Tibial artery (tissue), 4 donors: ENCODE measurements at regions not wholly inside any gene's neighbourhood (a gene's known extent, or its start where the extent isn't known, plus 50 kb on each side); places are given as distances from the start of the nearest gene placed in this dataset.

Source experiments
- DNase-seq, 2 donors: peaks; one replicate each; pipeline ENCODE4 v3.0.0-alpha.2; 2019
- H3K27ac ChIP-seq, 2 donors: fragments of 200-600 bp; sonication (generic) in 1 of 2; 1 replicate in 1 of 2; 2 replicates in 1 of 2; pipeline ENCODE4 v1.5.1; 2018 to 2019; ENCODE audit warnings: mild to moderate bottlenecking in 1 of 2
- H3K27me3 ChIP-seq, 2 donors: fragments of 200-600 bp; sonication (generic) in 1 of 2; one replicate each; pipeline versions ENCODE4 v1.5.1 to v1.6.0; 2016 to 2019
- H3K36me3 ChIP-seq, 3 donors: fragments of 200-600 bp; sonication (generic) in 2 of 3; one replicate each; pipeline ENCODE4 v1.5.1; 2016 to 2019; ENCODE audit warnings: mild to moderate bottlenecking in 2 of 3
- H3K4me1 ChIP-seq, 4 donors: fragments of 200-600 bp; sonication (generic) in 2 of 4; 1 replicate in 3 of 4; 2 replicates in 1 of 4; pipeline ENCODE4 v1.5.1; 2016 to 2019
- H3K4me3 ChIP-seq, 2 donors: fragments of 200-600 bp; sonication (generic) in 1 of 2; 1 replicate in 1 of 2; 2 replicates in 1 of 2; pipeline ENCODE4 v1.5.1; 2018 to 2019; ENCODE audit warnings: mild to moderate bottlenecking in 2 of 2
- H3K9me3 ChIP-seq, 3 donors: fragments of 200-600 bp; sonication (generic) in 1 of 3; one replicate each; pipeline ENCODE4 v1.5.1; 2016 to 2019
- intact Hi-C: fragments of 100-400 bp; cut with DNase I; formaldehyde crosslinking; loops from one replicate; pipeline ENCODE4 v1.15.0; 2023; ENCODE audit warnings: low total_unique reads
- TF ChIP-seq, protein P1 (sequence below), 2 experiments: fragments of 200-600 bp in 1 of 2; fragments of 450-650 bp in 1 of 2; IDR thresholded peaks; one replicate each; pipeline ENCODE4 v1.5.1; 2017 to 2019; ENCODE audit warnings: antibody characterized with exemption in 2 of 2, mild to moderate bottlenecking in 1 of 2, moderate library complexity in 1 of 2

DNA sequence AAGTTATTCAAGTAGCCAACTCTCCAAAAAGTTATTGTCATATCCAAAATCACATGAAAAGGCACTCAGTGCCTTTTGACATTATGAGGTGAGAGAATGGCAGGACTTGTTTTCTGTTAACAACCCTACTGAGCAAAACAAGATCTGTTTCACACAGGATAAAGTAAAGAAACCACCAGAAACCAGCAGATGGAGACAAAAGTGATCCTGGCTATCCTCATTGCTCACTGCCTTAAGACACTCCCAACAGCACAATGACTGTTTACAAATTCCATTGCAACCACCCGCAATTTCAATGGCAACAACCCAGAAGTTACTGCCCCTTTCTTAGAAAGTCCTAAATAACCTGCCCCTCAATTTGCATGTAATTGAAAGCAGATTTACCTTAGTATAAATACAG is 352.6 kb upstream of the NDN start:
- DNase-seq, result no peak
- Histone ChIP-seq H3K27me3 (no peaks in the 10 kb centered on the region), H3K36me3 (no peaks in the 10 kb centered on the region), H3K9me3 (peaks cover 0 to 9% (median 0%) of the 10 kb centered on the region in 3 donors), H3K27ac (no peak overlapping the region), H3K4me1 (no peaks in the 10 kb centered on the region), H3K4me3 (no peak overlapping the region)
- intact Hi-C loops, result no loop called here
- TF ChIP-seq, protein P1, sequence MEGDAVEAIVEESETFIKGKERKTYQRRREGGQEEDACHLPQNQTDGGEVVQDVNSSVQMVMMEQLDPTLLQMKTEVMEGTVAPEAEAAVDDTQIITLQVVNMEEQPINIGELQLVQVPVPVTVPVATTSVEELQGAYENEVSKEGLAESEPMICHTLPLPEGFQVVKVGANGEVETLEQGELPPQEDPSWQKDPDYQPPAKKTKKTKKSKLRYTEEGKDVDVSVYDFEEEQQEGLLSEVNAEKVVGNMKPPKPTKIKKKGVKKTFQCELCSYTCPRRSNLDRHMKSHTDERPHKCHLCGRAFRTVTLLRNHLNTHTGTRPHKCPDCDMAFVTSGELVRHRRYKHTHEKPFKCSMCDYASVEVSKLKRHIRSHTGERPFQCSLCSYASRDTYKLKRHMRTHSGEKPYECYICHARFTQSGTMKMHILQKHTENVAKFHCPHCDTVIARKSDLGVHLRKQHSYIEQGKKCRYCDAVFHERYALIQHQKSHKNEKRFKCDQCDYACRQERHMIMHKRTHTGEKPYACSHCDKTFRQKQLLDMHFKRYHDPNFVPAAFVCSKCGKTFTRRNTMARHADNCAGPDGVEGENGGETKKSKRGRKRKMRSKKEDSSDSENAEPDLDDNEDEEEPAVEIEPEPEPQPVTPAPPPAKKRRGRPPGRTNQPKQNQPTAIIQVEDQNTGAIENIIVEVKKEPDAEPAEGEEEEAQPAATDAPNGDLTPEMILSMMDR (IDR thresholded peaks at IDR 0.05), result no peak

DNA sequence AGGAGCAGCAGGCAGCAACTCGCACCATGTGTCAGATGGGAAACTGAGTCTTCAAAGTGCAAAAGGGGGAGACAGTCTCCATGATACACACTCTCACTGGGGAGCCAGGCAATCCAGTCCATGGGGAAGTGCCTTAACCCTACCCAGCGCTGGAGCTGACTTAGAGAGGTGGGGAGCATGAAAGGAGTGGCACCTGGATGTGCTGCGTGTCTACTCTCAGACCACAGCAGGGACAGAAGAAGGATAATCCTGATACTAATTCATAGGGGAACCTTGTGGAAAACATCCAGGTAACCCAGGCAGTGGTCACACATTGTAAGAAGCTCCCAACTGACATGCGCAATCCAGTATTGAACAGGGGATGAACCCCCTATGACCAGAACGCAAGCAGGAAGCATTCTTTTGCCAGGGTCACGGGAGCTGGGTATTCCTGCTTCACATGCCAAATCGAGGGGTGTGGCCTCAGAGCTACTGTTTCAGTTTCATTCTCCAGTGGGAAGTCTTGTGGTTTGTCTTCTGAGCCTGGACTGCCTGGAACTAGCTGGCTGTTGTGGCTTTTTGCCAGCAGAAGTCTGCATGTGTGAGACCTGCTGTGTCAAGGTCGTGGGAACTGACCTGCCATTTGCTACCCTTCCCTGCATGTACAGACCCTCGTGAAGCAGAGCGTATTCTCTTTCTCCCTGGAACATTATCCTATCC is 367.6 kb upstream of the NDN start:
- intact Hi-C loops, result no loop called here
- no peaks in the 10 kb centered on the region for H3K36me3 ChIP-seq
- H3K9me3 ChIP-seq, result no peaks in the 10 kb centered on the region
- H3K4me1 ChIP-seq, result no peaks in the 10 kb centered on the region
- TF ChIP-seq, protein P1 (IDR thresholded peaks at IDR 0.05), result no peak
- no peaks in the 10 kb centered on the region for H3K27me3 ChIP-seq
- DNase-seq, result no peak
- H3K27ac ChIP-seq, result no peak overlapping the region
- no peak overlapping the region for H3K4me3 ChIP-seq

DNA sequence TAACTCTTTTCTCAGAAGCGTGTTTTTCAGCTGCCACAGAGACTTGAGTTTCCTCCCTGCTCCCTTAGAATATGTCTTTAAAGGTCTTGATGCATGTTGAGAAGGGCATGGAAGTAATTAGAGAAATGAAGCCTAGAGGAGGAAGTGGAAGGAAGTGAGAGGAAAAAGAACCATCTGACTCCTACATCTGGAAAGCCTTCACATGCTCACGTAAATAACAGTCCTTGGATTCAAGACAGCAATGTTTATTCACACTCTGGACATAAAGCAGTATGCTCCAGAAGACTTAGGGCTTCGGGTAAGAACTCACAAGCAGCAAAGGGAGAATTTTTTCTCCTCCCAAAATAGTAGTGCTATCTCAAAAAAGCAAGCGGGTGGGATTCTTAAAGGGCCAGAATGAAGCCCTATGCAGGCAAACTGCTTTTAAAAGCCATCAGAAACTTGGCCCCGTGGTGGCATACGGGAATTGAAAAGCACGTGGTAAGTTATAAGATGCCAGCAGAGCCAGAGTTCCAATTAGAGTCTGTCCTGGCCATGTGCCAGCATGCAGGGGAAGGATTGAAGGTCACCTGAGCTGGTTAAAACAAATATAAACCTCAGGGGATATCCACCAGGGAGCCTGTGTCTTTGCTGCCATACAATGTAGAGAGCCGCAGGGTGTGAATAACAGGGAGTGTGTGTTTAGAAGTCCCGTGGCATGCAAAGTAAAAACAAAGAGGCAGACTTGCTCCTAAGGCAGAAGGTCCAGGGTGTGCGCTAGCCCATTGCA is 380.8 kb upstream of the NDN start:
- intact Hi-C loops, result no loop called here
- TF ChIP-seq, protein P1 (IDR thresholded peaks at IDR 0.05), result no peak
- DNase-seq, result no peak
- no peaks in the 10 kb centered on the region for H3K27me3 ChIP-seq
- no peak overlapping the region for H3K4me3 ChIP-seq
- no peaks in the 10 kb centered on the region for H3K9me3 ChIP-seq
- no peaks in the 10 kb centered on the region for H3K36me3 ChIP-seq
- H3K27ac ChIP-seq, result no peak overlapping the region
- H3K4me1 ChIP-seq, result no peaks in the 10 kb centered on the region

DNA sequence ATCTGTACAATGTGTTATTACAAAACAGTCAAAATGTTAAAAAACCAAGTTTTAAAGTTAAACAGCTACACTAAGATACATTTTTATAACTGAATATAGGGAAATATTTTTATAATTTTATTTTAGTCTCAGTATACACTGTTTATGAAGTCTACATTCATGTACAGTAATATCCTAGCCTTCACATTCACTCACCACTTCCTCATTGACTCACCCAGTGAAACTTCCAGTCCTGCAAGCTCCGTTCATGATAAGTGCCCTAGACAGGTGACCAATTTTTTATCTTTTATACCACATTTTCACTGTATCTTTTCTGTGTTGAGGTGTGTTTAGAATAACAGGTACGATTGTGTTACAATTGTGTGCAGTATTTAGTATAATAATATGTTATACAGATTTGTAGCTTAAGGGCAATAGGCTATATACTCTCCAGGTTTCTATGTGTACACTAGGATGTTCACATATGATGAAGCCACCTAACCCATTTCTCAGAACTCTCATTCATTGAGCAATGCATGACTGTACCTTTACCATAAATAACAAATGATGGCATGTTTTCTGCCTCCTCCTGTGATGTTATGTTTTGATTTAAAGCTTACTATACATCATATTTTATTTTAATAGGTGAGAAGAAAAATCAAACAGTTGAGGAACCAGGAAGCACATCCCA is 388.4 kb upstream of the NDN start:
- Histone ChIP-seq H3K4me1 (no peaks in the 10 kb centered on the region), H3K4me3 (no peak overlapping the region), H3K27me3 (no peaks in the 10 kb centered on the region), H3K27ac (no peak overlapping the region), H3K9me3 (peaks cover 0 to 12% (median 8%) of the 10 kb centered on the region in 3 donors), H3K36me3 (no peaks in the 10 kb centered on the region)
- intact Hi-C loops, result no loop called here
- DNase-seq, result no peak
- TF ChIP-seq, protein P1 (IDR thresholded peaks at IDR 0.05), result no peak

DNA sequence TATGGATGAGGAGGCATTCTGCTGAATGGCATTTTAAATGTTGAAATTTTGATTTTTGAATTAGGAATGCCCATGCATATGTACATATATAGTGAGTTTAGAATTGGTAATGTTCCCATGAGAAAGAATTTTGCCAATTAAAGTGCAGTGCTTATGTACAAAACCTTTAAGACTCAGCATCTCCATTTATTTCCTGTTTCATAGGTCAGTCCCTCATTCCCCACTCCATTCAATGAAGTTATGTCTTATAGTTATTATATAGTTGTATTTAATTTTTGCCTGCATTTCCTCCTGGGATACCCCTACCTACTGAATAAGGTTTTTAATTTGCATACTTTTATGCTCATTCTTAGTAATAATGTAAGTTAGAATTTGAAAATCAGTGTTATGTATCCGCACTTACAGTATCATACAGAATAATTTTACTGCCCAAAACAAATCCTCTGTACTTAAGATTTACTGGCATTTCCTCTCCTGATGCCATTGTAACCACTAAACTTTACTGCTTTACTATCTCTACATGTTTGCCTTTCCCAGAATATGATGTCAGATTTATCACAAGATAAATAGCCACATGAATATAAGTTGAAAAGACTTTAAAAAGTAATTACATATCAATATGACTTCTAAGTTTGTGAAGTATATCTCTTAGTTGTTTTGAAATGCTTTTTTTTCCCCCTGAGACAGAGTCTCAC is 389.1 kb upstream of the NDN start:
- H3K36me3 ChIP-seq, result no peaks in the 10 kb centered on the region
- no peak overlapping the region for H3K27ac ChIP-seq
- no peaks in the 10 kb centered on the region for H3K4me1 ChIP-seq
- no peaks in the 10 kb centered on the region for H3K27me3 ChIP-seq
- no peak for DNase-seq
- intact Hi-C loops, result no loop called here
- TF ChIP-seq, protein P1 (IDR thresholded peaks at IDR 0.05), result no peak
- peaks cover 0 to 12% (median 8%) of the 10 kb centered on the region in 3 donors for H3K9me3 ChIP-seq
- no peak overlapping the region for H3K4me3 ChIP-seq
